ENCODE measurements at regions not wholly inside any gene's neighbourhood (a gene's known extent, or its start where the extent isn't known, plus 50 kb on each side); places are given as distances from the start of the nearest gene placed in this dataset.

DNA sequence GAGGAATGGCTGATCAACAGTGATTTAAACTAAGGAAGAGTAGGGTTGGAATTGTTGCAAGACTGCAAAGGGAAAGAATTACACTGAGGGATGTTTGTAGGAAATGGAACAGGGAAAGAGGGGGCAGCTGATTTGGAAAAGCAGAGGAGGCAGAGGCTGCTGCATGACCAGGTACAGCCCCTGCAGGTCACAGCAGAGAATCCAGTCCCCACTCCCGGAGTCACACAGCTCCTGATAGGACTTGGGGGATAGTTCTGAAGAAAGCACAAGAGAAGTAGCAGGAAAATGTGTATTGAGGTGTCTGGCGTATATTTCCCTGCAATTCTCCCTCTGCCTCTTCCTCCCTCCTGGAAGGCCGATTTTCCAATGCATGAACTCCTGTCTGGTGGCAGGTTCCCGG lies 92.5 kb upstream of the PDE10A start:
- no peak for DNase-seq (ENCODE audit: low read depth in 2 of 2)

DNA sequence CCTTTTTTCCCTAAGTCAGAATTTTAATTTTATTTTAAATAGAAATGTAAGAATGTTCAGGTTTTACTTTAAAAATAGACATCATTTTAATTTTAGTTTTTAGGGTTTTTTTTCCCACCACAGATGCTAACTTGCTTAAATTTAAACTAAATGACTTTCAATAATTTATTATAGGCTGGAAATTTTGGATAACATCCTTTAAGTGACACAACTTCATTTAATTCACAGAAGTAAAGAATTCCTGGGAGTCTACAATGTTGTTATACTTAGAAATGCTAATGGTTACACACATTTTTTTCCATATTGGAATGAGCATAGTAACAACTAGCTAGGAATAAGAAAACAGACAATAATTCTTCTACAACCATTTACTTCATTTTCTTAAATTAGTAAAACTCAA lies 90.5 kb upstream of the PDE10A start:
- DNase-seq (ENCODE audit: low read depth in 2 of 2): no peak

DNA sequence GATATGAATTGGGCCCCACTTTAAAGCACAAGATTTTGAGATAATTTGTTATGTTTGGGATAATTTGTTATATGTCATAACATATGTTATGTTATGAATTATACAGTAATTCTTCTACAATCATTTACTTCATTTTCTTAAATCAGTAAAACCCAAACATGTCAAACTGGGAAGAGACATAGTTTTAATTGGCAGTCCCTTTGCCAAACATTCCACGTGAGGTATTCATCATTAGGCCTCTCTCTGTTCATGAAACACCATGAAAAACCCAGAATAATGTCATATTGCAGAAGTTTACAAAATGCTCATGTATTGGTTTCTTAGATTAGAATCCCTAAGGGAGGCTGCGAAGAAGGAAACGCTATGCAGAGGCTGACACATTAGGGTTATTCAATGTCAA lies 89.4 kb upstream of the PDE10A start:
- DNase-seq (ENCODE audit: low read depth in 2 of 2): no peak

DNA sequence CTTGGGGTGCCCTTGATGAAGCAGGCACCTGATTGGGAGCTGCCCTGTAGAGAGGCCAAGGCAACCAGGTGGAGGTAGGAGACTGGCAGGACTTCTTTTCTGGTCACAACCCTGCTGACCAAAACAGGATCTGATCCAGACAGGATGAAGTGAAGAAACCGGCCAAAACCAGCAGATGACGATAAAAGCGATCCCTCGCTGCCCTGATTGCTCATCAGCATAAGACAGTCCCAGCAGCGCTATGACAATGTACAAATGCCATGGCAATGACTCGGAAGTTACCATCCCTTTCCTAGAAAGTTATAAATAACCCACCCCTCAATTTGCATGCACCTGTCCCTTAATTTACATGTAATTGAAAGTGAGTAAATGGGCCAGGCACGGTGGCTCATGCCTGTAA lies 88.4 kb upstream of the PDE10A start:
- no peak for DNase-seq (ENCODE audit: low read depth in 2 of 2)

DNA sequence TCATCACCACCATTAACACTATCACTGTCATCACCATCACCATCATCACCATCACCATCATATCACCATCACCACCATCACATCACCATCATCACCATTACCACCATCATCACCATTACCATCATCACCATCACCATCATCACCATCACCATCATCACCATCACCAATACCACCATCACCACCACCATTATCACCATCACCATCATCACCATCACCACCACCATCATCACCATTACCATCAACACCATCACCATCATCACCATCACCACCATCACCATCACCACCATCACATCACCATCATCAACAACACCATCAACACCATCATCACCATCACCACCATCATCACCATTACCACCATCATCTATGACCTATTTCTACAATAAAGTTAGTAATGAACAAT lies 86.1 kb upstream of the PDE10A start:
- DNase-seq (ENCODE audit: low read depth in 2 of 2): no peak

DNA sequence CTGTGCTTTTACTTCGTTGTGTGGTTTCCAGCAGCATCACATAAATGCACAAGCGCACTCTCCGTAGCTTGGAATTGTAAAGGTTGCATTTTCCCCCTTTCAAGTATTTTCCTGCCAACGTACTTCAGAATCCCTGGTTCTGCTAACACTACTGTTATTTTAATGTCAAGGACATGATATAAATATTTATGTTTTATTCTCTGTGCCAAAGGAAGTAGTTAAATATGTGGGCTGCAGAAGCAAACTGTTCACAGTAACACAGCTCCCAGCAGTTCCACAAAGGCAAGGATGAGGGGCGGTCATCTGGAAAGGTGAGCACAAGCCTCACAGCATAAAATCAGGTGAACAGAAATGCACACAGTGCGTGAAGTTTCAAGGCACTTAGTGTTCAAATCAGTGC lies 85.3 kb upstream of the PDE10A start:
- DNase-seq (ENCODE audit: low read depth in 2 of 2): no peak

DNA sequence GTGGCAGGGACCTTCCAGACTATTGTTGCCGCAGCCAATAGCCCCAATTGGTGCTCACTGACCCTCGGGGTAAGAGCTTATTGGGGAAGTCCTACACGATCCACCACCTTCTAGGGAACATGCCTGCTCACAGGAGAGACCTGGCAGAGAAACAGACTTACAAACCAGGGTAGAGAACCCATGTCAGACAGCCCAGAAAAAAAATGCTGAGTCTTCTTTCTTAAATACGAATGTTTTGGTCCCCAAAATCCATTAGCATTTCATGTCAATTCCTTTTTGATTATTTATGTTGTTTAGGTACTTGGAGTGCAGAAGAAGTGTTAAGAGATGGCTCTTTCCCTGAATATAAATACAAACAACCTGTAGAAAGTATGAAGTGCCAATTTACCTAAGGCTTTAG lies 84.9 kb upstream of the PDE10A start:
- DNase-seq (ENCODE audit: low read depth in 2 of 2): no peak

- no peak for DNase-seq (ENCODE audit: low read depth in 2 of 2)
These were observed 83.3 kb upstream of the PDE10A start for GRCh38 chr6:165746331-165746730.

- no peak for DNase-seq (ENCODE audit: low read depth in 2 of 2)
These were observed 82.5 kb upstream of the PDE10A start for GRCh38 chr6:165745492-165745891.

DNA sequence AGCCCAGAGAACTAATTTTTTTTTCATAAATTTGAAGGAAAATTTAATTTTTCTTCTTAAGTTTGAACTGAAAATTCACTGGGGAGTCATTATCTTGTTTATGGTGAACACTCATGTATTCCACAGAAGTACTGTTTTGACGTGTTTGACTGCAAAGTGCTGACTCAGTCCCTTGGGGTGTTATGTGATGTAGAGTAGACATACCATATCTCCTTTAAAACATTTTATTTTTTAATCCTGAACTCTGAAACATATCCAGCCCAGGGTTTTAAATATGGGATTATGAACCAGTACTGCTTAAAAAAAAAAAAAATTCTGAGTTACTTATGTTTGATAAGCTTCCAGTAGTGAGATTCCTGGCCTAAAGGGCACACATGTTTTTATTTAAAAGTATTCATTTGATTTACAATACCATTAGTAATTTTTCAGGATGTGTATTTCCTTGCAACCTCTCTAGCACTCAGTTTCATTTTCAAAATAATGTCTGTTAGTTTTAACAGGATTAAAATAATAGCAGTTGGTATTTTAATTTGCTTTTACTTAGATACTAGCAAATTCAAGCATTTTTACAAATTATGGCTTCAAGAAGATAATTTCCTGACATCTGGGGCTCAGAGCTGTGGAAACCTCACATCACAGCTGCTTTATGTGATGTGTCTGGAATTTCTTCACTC lies 81.7 kb upstream of the PDE10A start:
- DNase-seq (ENCODE audit: low read depth in 2 of 2): no peak

- DNase-seq (ENCODE audit: low read depth in 2 of 2): no peak
These were observed 80.4 kb upstream of the PDE10A start for GRCh38 chr6:165743366-165743898.

- DNase-seq (ENCODE audit: low read depth in 2 of 2): no peak
These were observed 79.0 kb upstream of the PDE10A start for GRCh38 chr6:165742047-165742446.

DNA sequence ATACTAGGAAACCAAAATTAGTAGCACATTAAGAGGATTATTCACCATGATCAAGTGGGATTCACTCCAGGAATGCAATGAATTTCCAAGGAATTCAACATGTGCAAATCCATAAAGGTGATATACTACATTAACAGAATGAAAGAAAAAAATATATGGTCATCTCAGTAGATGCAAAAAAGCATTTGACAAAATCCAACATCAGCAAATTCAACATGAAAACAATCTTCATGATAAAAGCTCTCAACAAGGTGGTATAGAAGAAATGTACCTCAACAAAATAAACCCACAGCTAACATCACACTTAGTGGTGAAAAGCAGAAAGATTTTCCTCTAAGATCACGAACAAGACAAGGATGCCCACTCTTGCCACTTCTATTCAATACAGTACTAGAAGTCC lies 74.4 kb upstream of the PDE10A start:
- DNase-seq (ENCODE audit: low read depth in 2 of 2): no peak

GRCh38 chr6:165735065-165735464 lies 72.0 kb upstream of the PDE10A start:
- DNase-seq (ENCODE audit: low read depth in 2 of 2): no peak

DNA sequence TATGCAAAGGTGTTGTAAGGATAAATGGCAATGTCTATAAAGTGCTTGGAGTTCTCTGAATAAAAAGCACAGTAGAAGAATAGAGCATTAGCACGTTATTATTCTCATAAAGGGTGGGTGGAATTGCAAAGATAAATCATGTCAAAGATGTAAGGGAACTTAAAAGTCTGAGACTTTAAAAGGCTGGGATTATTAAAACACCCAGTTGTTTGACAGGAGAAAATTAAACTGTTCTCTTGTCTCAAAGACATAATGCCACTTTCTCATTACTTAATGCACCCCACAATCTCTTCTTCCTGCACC lies 70.4 kb upstream of the PDE10A start:
- no peak for DNase-seq (ENCODE audit: low read depth in 2 of 2)

- DNase-seq (ENCODE audit: low read depth in 2 of 2): no peak
These were observed 69.9 kb upstream of the PDE10A start for GRCh38 chr6:165732696-165733488.

- peak; percentile 22 to 34 for DNase-seq (ENCODE audit: low read depth in 2 of 2)
These were observed 66.4 kb upstream of the PDE10A start for GRCh38 chr6:165729307-165729936.

DNA sequence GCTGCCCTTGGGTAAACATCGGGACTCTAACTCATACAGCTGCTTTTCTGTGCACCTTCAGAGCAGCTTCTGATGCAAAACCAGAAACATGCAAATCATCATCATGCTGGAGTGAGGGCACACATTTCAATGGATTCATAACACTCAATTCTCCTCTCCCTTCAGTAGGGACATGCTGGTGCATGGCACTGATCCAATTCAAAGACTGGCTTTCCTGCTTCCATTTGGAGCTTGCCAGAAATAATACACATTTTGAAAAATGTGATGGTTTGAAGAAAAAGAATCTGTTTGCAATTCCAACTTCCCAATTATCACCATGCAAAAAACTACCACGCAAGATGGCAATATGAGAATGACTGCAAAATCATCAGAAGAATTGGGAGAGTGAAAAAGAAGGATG lies 65.2 kb upstream of the PDE10A start:
- no peak for DNase-seq (ENCODE audit: low read depth in 2 of 2)

GRCh38 chr6:165726965-165727381 lies 63.9 kb upstream of the PDE10A start:
- no peak for DNase-seq (ENCODE audit: low read depth in 2 of 2)

DNA sequence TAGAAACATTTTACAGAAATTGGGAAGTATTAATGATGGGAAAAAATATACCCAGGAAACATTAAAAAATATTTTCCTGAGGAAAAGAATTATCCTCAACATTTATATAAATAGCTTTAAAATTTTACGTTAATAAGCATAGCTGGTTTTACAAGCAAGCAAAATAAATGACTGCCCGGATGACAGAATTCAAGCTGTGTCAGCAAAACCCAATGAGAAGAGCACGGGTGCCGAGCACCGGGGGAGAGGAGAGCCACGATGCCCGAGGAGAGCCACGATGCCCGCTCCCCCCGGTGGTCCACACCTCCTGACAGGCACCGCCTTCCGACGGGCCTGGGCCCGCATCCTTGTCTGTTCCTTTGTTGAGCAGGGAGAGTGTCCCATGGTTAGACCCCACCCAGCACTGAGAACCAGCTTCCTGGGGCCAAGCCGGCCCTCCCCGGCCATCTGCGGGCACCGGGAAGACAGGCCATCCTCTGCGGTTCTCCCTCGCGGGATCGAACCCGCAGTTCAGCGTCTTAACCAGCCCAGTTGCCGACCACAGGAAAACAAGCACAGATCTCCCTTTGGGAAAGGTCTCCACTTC lies 63.3 kb upstream of the PDE10A start:
- no peak for DNase-seq (ENCODE audit: low read depth in 2 of 2)

- DNase-seq (ENCODE audit: low read depth in 2 of 2): no peak
These were observed 62.2 kb upstream of the PDE10A start for GRCh38 chr6:165725201-165725600.

DNA sequence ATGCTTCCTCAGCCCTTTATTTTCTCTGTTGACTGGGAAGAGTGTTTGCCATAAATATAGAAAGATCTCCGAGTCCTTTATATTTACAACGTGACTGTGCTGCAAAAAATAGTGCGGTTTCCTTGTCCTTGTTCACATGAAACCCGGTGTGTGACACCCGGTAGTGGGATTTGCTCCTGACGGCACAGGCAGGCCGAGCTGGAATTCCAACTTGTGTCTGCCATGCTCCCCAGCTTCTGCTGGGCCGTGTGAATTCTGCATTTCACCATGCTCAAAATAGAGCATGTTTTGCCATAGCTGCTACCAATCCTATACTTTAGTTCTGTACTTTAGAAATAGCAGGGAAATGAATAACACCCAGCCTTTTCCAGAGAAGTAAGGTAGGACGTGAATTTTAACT lies 60.3 kb upstream of the PDE10A start:
- no peak for DNase-seq (ENCODE audit: low read depth in 2 of 2)

DNA sequence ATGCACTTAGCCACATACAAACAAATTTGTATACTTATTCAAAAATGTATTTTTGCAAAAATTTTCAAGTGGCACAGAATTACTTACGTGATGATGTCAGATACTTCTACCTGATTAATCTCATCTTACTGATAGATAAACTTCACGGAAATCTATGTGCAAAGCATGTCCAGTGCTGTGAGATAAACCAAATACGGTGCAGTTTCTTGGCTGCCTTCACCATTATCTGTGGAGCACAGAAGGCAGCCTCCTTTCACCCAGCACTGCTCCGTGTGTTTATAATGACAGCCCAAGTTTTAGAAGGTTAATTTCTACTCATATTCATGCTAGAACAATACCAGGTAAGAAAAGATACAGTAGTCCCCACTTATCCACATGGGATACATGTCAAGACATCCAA lies 59.0 kb upstream of the PDE10A start:
- no peak for DNase-seq (ENCODE audit: low read depth in 2 of 2)

Data from stimulated activated CD4-positive, alpha-beta T cell treated with anti-CD3 and anti-CD28 coated beads, Interleukin-4, amount 100 ng/mL, for 48 hours (primary cell).